ENCODE measurements at regions not wholly inside any gene's neighbourhood (a gene's known extent, or its start where the extent isn't known, plus 50 kb on each side); places are given as distances from the start of the nearest gene placed in this dataset.

GRCh38 chrX:25079020-25079419 is 63.3 kb upstream of the ARX start:
- TF ChIP-seq CTCF (IDR thresholded peaks at IDR 0.05) (no peak), POLR2A (IDR thresholded peaks at IDR 0.05) (no peak)
